NCI-H510A (cell line): ENCODE measurements at regions not wholly inside any gene's neighbourhood (a gene's known extent, or its start where the extent isn't known, plus 50 kb on each side); places are given as distances from the start of the nearest gene placed in this dataset.
"Not testable (repeated sequence)": the region's sequence is repeated elsewhere in the genome, so short reads cannot be mapped to it uniquely, and the experiment has no call there.

Experiments
- DNase-seq: peaks from one replicate; lab custom pipeline; 2025; lab: John Stamatoyannopoulos, UW

- DNase-seq: no peak
Measured at GRCh38 chr2:187873132-187873531, 318.9 kb upstream of the TFPI start.

DNA sequence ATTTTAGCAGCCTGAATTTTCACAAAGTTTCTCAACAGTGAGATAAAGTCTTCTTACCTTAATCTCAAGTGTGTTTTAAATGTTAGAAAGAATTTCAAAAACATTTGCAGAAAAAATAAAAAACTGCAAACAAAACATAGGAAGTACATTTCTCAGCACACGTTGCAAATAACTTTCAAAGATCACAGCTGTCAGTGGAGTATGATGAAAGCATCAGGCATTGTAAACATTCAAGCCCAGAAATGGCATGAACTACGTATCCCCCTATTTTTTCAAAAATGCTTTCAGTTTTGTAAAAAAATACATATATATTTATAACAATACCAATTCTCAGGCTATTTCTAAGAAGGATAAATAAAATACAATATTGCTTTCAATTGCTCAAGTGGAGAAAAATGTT lies 320.6 kb upstream of the TFPI start:
- DNase-seq: no peak

GRCh38 chr2:187875261-187876141 lies 321.3 kb upstream of the TFPI start:
- no peak for DNase-seq

DNA sequence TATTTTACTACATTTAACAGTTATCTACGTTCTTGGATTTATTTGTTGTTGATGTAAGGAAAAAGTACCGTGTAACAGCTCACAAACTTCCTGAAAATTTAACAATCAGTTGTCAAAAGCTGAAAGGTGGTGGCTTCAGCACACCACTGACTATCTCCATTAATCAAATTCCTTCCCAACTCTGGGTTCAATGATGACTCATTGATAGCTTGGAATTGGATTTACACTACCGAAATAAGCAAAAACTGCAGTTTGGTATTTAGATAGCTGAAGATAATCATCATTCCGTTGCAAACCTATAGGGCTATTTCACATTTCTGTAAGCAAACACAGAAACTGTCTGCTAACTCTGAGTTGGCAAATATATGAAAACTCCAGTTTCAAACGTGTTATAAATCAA lies 322.3 kb upstream of the TFPI start:
- DNase-seq: no peak

GRCh38 chr2:187877391-187877790 lies 323.2 kb upstream of the TFPI start:
- DNase-seq: no peak

DNA sequence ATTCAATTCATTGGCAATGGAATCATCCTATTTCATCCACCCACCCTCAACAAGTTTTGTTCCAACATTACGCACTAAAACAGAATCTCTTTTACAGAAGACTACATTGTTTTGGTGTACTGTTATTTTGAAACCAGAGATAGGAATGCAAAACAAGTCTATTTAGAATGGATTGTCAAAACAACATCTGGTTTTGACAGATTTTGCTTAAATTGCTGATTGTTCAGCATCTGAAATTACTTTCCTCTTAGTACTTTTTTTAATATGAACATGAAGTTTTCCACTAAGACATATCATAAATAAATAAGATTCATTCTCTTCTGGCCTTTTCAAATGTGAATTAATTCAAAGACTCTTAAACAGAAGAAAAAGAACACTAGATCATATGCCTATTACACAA lies 323.9 kb upstream of the TFPI start:
- DNase-seq: no peak

- DNase-seq: no peak
Measured at GRCh38 chr2:187879491-187879890, 325.3 kb upstream of the TFPI start.

DNA sequence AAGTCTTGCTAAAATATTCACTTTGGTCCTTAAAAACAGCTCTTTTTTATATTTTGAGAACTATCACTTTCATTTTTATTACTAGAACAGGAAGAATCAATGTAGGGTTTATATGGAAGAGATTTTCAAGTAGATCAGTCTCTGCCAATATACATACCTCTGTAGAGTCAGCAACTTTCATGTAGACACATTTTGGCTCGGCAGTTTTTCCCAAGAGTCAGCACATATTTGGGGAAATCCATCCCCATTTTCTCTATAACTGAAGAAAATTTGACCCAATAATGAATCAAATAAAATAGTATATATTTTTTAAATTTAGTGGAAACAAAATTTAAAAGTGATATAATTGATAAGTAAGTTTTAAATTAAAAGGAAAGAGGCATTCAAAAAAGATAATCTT lies 329.8 kb upstream of the TFPI start:
- no peak for DNase-seq

DNA sequence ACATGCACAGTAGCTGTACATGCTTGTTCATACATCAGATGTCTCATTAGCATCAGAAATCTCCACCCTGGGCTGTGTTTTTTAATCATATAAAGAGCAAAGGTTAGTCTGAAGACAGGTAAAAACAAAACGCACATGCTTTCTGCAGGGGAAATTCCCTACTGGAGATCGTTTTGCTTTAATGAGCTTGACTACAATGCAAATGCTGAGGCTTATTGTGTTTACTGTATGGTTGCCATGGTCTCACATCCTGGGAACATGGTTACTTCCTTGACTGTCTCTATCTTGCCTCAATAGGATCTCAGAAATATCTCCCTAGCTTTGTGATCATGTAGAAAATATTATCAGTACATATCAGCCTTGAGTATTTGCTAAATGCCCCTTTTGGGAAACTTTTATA lies 336.5 kb upstream of the TFPI start:
- no peak for DNase-seq

- no peak for DNase-seq
Measured at GRCh38 chr2:187900021-187900420, 345.8 kb upstream of the TFPI start.

GRCh38 chr2:187906021-187906420 lies 351.8 kb upstream of the TFPI start:
- no peak for DNase-seq

- not testable (repeated sequence) for DNase-seq
Measured at GRCh38 chr2:187910922-187911321, 356.7 kb upstream of the TFPI start.

GRCh38 chr2:187912950-187913349 lies 358.7 kb upstream of the TFPI start:
- no peak for DNase-seq

- no peak for DNase-seq
Measured at GRCh38 chr2:187915810-187916209, 361.6 kb upstream of the TFPI start.

GRCh38 chr2:187916799-187917198 lies 362.6 kb upstream of the TFPI start:
- no peak for DNase-seq

DNA sequence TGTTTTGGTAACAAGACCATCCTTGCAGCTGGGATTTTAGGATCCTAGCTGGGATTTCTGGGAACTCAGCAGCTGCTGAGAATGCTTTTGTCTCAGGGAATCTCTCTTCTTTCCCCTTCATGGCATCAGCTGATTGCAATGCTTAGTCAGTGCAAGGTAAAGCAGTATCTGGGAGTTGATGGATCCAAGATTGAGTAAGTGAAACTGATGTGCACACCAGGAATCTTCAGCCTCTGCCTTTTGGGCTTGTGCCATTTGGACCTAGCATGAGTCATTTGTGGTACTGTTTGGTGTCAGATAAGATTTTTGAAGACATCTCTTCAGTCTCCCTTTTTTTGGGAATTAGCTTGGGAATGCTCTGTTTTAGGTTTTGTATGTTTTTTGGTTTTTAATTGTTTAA lies 363.3 kb upstream of the TFPI start:
- DNase-seq: no peak

DNA sequence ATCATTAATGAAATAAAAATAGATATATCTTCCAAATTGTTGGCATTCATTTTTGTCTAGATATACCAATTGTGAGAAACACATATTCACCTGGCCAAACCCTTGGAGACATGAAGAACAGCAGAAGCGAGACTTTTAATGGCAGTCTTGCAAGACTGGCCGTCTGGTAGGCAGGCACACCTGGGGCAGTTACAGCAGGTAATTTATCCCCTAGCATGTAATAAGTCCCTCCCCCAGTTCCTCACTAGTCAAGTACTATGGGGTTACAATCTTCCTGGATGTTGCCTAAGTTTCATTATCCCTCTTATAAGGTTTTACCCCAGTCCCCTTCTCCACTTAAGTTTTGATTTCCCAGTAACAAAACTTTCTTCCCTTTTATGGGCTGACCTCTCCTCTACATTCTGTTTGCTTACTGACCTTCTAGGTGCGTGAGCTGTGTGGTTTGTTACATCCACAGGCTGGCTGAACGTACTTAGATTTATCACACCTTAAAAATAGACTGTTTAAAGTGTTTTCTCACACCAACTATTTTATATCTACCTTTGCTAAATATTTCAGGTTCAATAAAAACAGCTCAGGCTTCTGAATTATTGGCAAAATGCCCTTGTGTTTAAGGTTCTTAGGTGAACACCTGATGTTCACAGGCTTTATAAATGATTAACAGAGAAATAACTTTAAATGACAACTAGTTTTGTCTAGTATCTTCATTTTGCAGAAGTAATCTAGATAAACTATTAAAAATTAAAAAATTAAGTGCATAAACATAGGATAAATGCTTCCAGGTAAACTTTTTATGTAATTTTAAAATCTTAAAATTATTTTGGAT lies 365.0 kb upstream of the TFPI start:
- DNase-seq: no peak

GRCh38 chr2:187920511-187920910 lies 366.3 kb upstream of the TFPI start:
- no peak for DNase-seq

DNA sequence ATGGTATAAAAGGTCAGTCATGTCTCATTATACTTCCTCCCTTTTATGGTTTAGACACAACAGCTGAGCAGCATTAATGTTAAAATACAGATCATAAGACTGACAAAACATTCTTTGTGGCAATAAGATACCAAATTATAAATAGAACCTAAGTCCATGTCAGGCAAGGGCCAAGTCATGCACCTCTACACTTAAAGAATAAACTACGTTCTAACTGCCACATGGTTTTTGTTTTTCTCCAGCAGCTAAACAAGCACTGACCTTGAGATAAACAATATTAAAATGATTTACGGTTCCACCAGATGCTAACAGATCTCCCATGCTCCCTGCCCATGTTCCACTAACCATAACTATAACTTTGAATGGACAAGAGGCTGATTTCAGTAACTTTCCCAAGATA lies 368.6 kb upstream of the TFPI start:
- DNase-seq: no peak

- no peak for DNase-seq
Measured at GRCh38 chr2:187924293-187924692, 367.4 kb upstream of the GULP1 start.

GRCh38 chr2:187934236-187934635 lies 357.4 kb upstream of the GULP1 start:
- no peak for DNase-seq

- no peak for DNase-seq
Measured at GRCh38 chr2:187934692-187935091, 357.0 kb upstream of the GULP1 start.

DNA sequence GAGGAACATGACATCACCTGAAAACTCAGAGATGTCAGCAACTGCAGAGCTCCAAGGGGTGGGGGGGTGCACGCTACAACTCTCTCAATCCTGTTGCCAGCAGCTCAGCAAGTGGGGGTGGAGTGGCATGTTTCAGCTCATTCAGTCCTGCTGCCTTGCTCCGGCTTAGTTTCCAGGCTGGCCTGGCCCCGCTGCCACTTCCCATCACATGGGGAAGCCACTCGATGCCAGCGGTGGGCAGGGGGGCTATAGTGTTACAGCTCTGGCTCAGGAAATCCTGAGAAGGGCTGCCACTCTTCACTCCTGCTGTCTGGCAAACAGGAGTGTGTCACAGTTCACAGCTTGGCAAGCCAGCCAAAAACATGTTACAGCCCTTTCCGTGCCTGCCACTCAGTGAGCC lies 356.5 kb upstream of the GULP1 start:
- DNase-seq: no peak
